ENCODE measurements at regions not wholly inside any gene's neighbourhood (a gene's known extent, or its start where the extent isn't known, plus 50 kb on each side); places are given as distances from the start of the nearest gene placed in this dataset.

- Histone ChIP-seq H3K4me3 (replicated peaks; ENCODE audit: insufficient read depth, low read length) (no peak overlapping the region), H3K27me3 (ENCODE audit: insufficient read depth, poor library complexity, severe bottlenecking) (no peaks in the 10 kb centered on the region), H3K27ac (replicated peaks) (no peak overlapping the region)
- DNase-seq (ENCODE audit: low read depth in 1 of 2, low spot score in 1 of 2), result no peak
- TF ChIP-seq, protein P1, sequence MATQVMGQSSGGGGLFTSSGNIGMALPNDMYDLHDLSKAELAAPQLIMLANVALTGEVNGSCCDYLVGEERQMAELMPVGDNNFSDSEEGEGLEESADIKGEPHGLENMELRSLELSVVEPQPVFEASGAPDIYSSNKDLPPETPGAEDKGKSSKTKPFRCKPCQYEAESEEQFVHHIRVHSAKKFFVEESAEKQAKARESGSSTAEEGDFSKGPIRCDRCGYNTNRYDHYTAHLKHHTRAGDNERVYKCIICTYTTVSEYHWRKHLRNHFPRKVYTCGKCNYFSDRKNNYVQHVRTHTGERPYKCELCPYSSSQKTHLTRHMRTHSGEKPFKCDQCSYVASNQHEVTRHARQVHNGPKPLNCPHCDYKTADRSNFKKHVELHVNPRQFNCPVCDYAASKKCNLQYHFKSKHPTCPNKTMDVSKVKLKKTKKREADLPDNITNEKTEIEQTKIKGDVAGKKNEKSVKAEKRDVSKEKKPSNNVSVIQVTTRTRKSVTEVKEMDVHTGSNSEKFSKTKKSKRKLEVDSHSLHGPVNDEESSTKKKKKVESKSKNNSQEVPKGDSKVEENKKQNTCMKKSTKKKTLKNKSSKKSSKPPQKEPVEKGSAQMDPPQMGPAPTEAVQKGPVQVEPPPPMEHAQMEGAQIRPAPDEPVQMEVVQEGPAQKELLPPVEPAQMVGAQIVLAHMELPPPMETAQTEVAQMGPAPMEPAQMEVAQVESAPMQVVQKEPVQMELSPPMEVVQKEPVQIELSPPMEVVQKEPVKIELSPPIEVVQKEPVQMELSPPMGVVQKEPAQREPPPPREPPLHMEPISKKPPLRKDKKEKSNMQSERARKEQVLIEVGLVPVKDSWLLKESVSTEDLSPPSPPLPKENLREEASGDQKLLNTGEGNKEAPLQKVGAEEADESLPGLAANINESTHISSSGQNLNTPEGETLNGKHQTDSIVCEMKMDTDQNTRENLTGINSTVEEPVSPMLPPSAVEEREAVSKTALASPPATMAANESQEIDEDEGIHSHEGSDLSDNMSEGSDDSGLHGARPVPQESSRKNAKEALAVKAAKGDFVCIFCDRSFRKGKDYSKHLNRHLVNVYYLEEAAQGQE (IDR thresholded peaks at IDR 0.05; ENCODE audit: insufficient replicate concordance, low read depth), result no peak
- TF ChIP-seq GABPA (IDR thresholded peaks at IDR 0.05; ENCODE audit: low read depth), result no peak
- TF ChIP-seq, protein P2, sequence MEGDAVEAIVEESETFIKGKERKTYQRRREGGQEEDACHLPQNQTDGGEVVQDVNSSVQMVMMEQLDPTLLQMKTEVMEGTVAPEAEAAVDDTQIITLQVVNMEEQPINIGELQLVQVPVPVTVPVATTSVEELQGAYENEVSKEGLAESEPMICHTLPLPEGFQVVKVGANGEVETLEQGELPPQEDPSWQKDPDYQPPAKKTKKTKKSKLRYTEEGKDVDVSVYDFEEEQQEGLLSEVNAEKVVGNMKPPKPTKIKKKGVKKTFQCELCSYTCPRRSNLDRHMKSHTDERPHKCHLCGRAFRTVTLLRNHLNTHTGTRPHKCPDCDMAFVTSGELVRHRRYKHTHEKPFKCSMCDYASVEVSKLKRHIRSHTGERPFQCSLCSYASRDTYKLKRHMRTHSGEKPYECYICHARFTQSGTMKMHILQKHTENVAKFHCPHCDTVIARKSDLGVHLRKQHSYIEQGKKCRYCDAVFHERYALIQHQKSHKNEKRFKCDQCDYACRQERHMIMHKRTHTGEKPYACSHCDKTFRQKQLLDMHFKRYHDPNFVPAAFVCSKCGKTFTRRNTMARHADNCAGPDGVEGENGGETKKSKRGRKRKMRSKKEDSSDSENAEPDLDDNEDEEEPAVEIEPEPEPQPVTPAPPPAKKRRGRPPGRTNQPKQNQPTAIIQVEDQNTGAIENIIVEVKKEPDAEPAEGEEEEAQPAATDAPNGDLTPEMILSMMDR (IDR thresholded peaks at IDR 0.05; ENCODE audit: insufficient read depth, low read length), result no peak
- TF ChIP-seq SPI1 (IDR thresholded peaks at IDR 0.05; ENCODE audit: borderline replicate concordance, low read depth), result no peak
- TF ChIP-seq POLR2AphosphoS5 (IDR thresholded peaks at IDR 0.05; ENCODE audit: low read depth), result no peak
These were observed 176.8 kb downstream of the GXYLT1 start for GRCh38 chr12:41967668-41968500.

DNA sequence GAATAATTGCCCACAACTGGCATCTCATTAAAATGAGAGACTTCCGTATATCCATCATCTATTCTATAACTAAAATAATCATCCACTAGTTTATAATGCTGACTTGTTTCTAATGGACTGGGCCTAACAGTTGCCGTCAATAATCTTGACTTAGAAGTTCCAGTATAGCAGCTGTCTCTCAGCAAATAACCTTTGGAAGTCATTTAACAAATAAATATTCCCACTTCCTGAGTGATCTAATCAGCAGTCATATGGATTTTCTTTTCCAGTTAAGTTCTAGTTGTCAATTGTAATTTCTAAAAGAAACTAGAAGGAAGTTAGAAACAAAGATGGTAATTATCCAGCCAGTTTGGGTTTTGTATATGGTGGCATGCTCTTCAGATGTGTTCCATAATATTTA is 177.8 kb downstream of the GXYLT1 start:
- no peak for DNase-seq (ENCODE audit: low read depth in 1 of 2, low spot score in 1 of 2)
- Histone ChIP-seq H3K4me3 (replicated peaks; ENCODE audit: insufficient read depth, low read length) (no peak overlapping the region), H3K27me3 (ENCODE audit: insufficient read depth, poor library complexity, severe bottlenecking) (no peaks in the 10 kb centered on the region), H3K27ac (replicated peaks) (no peak overlapping the region)
- TF ChIP-seq, protein P1 (IDR thresholded peaks at IDR 0.05; ENCODE audit: insufficient replicate concordance, low read depth), result no peak
- TF ChIP-seq, protein P2 (IDR thresholded peaks at IDR 0.05; ENCODE audit: insufficient read depth, low read length), result no peak
- TF ChIP-seq SPI1 (IDR thresholded peaks at IDR 0.05; ENCODE audit: borderline replicate concordance, low read depth) (no peak), POLR2AphosphoS5 (IDR thresholded peaks at IDR 0.05; ENCODE audit: low read depth) (no peak), GABPA (IDR thresholded peaks at IDR 0.05; ENCODE audit: low read depth) (no peak)

- TF ChIP-seq POLR2AphosphoS5 (IDR thresholded peaks at IDR 0.05; ENCODE audit: low read depth), result no peak
- TF ChIP-seq, protein P1 (IDR thresholded peaks at IDR 0.05; ENCODE audit: insufficient replicate concordance, low read depth), result no peak
- Histone ChIP-seq H3K27ac (replicated peaks) (no peak overlapping the region), H3K27me3 (ENCODE audit: insufficient read depth, poor library complexity, severe bottlenecking) (no peaks in the 10 kb centered on the region), H3K4me3 (replicated peaks; ENCODE audit: insufficient read depth, low read length) (no peak overlapping the region)
- no peak for DNase-seq (ENCODE audit: low read depth in 1 of 2, low spot score in 1 of 2)
These were observed 178.7 kb downstream of the GXYLT1 start for GRCh38 chr12:41966001-41966400.
